ENCODE measurements at regions not wholly inside any gene's neighbourhood (a gene's known extent, or its start where the extent isn't known, plus 50 kb on each side); places are given as distances from the start of the nearest gene placed in this dataset.

GRCh38 chr3:118425272-118425837 lies 609.3 kb downstream of the IGSF11 start:
- no peak overlapping the region for H3K27ac ChIP-seq (ENCODE audit: low read length)
- no peak overlapping the region for H3K4me3 ChIP-seq (ENCODE audit: low read depth in 1 of 2, low read length in 2 of 2)
- TF ChIP-seq CTCF (IDR thresholded peaks at IDR 0.05; ENCODE audit: borderline replicate concordance, extremely low read depth, low read length, poor library complexity, severe bottlenecking), result no peak
- no peak for TF ChIP-seq EZH2 (IDR thresholded peaks at IDR 0.05; ENCODE audit: borderline replicate concordance, low read depth, low read length, severe bottlenecking)
- no peak overlapping the region for H3K4me2 ChIP-seq (ENCODE audit: insufficient read depth, low read length)
- DNase-seq (no peak), ATAC-seq (ENCODE audit: insufficient read depth, low read depth) (no peak)
- H3K4me1 ChIP-seq (ENCODE audit: insufficient read depth, low read length), result no peaks in the 10 kb centered on the region
- no peaks in the 10 kb centered on the region for H4K20me1 ChIP-seq (ENCODE audit: insufficient read depth, low read length)
- H3K9ac ChIP-seq (ENCODE audit: low read depth, low read length), result no peak overlapping the region
- no peaks in the 10 kb centered on the region for H3K27me3 ChIP-seq (ENCODE audit: insufficient read depth, low read length, poor library complexity)
- H3K9me3 ChIP-seq (ENCODE audit: insufficient read depth, low read length, severe bottlenecking), result no peaks in the 10 kb centered on the region
- H2AFZ ChIP-seq (ENCODE audit: low read depth, low read length), result no peak overlapping the region
- H3K36me3 ChIP-seq (ENCODE audit: insufficient read depth, low read length), result no peaks in the 10 kb centered on the region
- no peaks in the 10 kb centered on the region for H3K79me2 ChIP-seq (ENCODE audit: insufficient read depth, low read length)

- H3K27me3 ChIP-seq (ENCODE audit: insufficient read depth, low read length, poor library complexity), result no peaks in the 10 kb centered on the region
- H2AFZ ChIP-seq (ENCODE audit: low read depth, low read length), result no peak overlapping the region
- H3K79me2 ChIP-seq (ENCODE audit: insufficient read depth, low read length), result no peaks in the 10 kb centered on the region
- H3K27ac ChIP-seq (ENCODE audit: low read length), result no peak overlapping the region
- H4K20me1 ChIP-seq (ENCODE audit: insufficient read depth, low read length), result no peaks in the 10 kb centered on the region
- H3K4me1 ChIP-seq (ENCODE audit: insufficient read depth, low read length), result no peaks in the 10 kb centered on the region
- ATAC-seq (ENCODE audit: insufficient read depth, low read depth), result no peak
- H3K4me2 ChIP-seq (ENCODE audit: insufficient read depth, low read length), result no peak overlapping the region
- no peak overlapping the region for H3K9ac ChIP-seq (ENCODE audit: low read depth, low read length)
- no peak for DNase-seq
- no peak overlapping the region for H3K4me3 ChIP-seq (ENCODE audit: low read depth in 1 of 2, low read length in 2 of 2)
- H3K36me3 ChIP-seq (ENCODE audit: insufficient read depth, low read length), result no peaks in the 10 kb centered on the region
- H3K9me3 ChIP-seq (ENCODE audit: insufficient read depth, low read length, severe bottlenecking), result no peaks in the 10 kb centered on the region
- TF ChIP-seq EZH2 (IDR thresholded peaks at IDR 0.05; ENCODE audit: borderline replicate concordance, low read depth, low read length, severe bottlenecking), result no peak
- TF ChIP-seq CTCF (IDR thresholded peaks at IDR 0.05; ENCODE audit: borderline replicate concordance, extremely low read depth, low read length, poor library complexity, severe bottlenecking), result no peak
These were observed 600.8 kb downstream of the IGSF11 start for GRCh38 chr3:118433825-118434224.

- no peak overlapping the region for H2AFZ ChIP-seq (ENCODE audit: low read depth, low read length)
- DNase-seq, result no peak
- TF ChIP-seq EZH2 (IDR thresholded peaks at IDR 0.05; ENCODE audit: borderline replicate concordance, low read depth, low read length, severe bottlenecking) (no peak), CTCF (IDR thresholded peaks at IDR 0.05; ENCODE audit: borderline replicate concordance, extremely low read depth, low read length, poor library complexity, severe bottlenecking) (no peak)
- H3K4me1 ChIP-seq (ENCODE audit: insufficient read depth, low read length), result no peaks in the 10 kb centered on the region
- no peaks in the 10 kb centered on the region for H4K20me1 ChIP-seq (ENCODE audit: insufficient read depth, low read length)
- H3K36me3 ChIP-seq (ENCODE audit: insufficient read depth, low read length), result no peaks in the 10 kb centered on the region
- no peak for ATAC-seq (ENCODE audit: insufficient read depth, low read depth)
- no peak overlapping the region for H3K4me2 ChIP-seq (ENCODE audit: insufficient read depth, low read length)
- no peak overlapping the region for H3K27ac ChIP-seq (ENCODE audit: low read length)
- no peaks in the 10 kb centered on the region for H3K79me2 ChIP-seq (ENCODE audit: insufficient read depth, low read length)
- no peak overlapping the region for H3K4me3 ChIP-seq (ENCODE audit: low read depth in 1 of 2, low read length in 2 of 2)
- no peaks in the 10 kb centered on the region for H3K27me3 ChIP-seq (ENCODE audit: insufficient read depth, low read length, poor library complexity)
- H3K9ac ChIP-seq (ENCODE audit: low read depth, low read length), result no peak overlapping the region
- no peaks in the 10 kb centered on the region for H3K9me3 ChIP-seq (ENCODE audit: insufficient read depth, low read length, severe bottlenecking)
These were observed 598.7 kb downstream of the IGSF11 start for GRCh38 chr3:118435851-118436350.
